SK-N-SH treated with all-trans-retinoic acid at 6 μM for 48 hours (cell line): ENCODE measurements at regions not wholly inside any gene's neighbourhood (a gene's known extent, or its start where the extent isn't known, plus 50 kb on each side); places are given as distances from the start of the nearest gene placed in this dataset.

ENCODE experiments used
- CREB5 ChIP-seq: fragments of 250-450 bp; sonication (Bioruptor Pico); IDR thresholded peaks from 2 replicates; pipeline ENCODE4 v1.5.1; 2020; ENCODE audit warnings: low read depth, mild to moderate bottlenecking, moderate library complexity
- ESRRG ChIP-seq: fragments of 250-450 bp; sonication (Bioruptor Pico); IDR thresholded peaks from 2 replicates; pipeline ENCODE4 v1.6.1; 2021; ENCODE audit warnings: mild to moderate bottlenecking
- PATZ1 ChIP-seq: fragments of 250-450 bp; sonication (Bioruptor Pico); IDR thresholded peaks from 2 replicates; pipeline ENCODE4 v1.8.0; 2020; ENCODE audit warnings: mild to moderate bottlenecking, moderate library complexity, borderline replicate concordance
- SNAI2 ChIP-seq: fragments of 250-450 bp; sonication (Bioruptor Pico); IDR thresholded peaks from 2 replicates; pipeline ENCODE4 v1.5.0; 2020; ENCODE audit warnings: mild to moderate bottlenecking, moderate library complexity
- ZC3H10 ChIP-seq: fragments of 250-450 bp; sonication (Bioruptor Pico); IDR thresholded peaks from 2 replicates; pipeline ENCODE4 v1.5.1; 2021; ENCODE audit warnings: mild to moderate bottlenecking, moderate library complexity

- no peak for TF ChIP-seq CREB5 (CRISPR knock-in tag)
- no peak for TF ChIP-seq PATZ1
- no peak for TF ChIP-seq ESRRG (CRISPR knock-in tag)
- no peak for TF ChIP-seq ZC3H10 (CRISPR knock-in tag)
- TF ChIP-seq SNAI2 (CRISPR knock-in tag), result no peak
Observed at GRCh38 chr2:126264625-126265024, 391.3 kb upstream of the GYPC start.
